Activated T-cell treated with anti-CD3 and anti-CD28 coated beads, Interleukin-2, amount 50 U/mL, for 48 hours (primary cell): ENCODE measurements at regions not wholly inside any gene's neighbourhood (a gene's known extent, or its start where the extent isn't known, plus 50 kb on each side); places are given as distances from the start of the nearest gene placed in this dataset.

Experiments
- DNase-seq, 2 experiments: peaks; one replicate each; pipeline ENCODE4 v3.0.0-alpha.2; 2020

GRCh38 chr2:238963161-238963970 lies 115.5 kb downstream of the TWIST2 start:
- no peak for DNase-seq

- DNase-seq = no peak
Observed at GRCh38 chr2:238963971-238964328, 116.1 kb downstream of the TWIST2 start.

GRCh38 chr2:238964544-238965067 lies 116.7 kb downstream of the TWIST2 start:
- no peak for DNase-seq

- no peak for DNase-seq
Observed at GRCh38 chr2:238965371-238966071, 117.6 kb downstream of the TWIST2 start.

- DNase-seq = no peak
Observed at GRCh38 chr2:238966072-238966937, 118.4 kb downstream of the TWIST2 start.

GRCh38 chr2:238967031-238967977 lies 119.4 kb downstream of the TWIST2 start:
- DNase-seq = no peak

GRCh38 chr2:238967978-238968360 lies 120.1 kb downstream of the TWIST2 start:
- DNase-seq = no peak

GRCh38 chr2:238968616-238969384 lies 120.9 kb downstream of the TWIST2 start:
- DNase-seq = no peak

- no peak for DNase-seq
Observed at GRCh38 chr2:238969857-238970256, 122.0 kb downstream of the TWIST2 start.

GRCh38 chr2:238970553-238971081 lies 122.7 kb downstream of the TWIST2 start:
- peak; percentile 61 to 66 for DNase-seq

- no peak for DNase-seq
Observed at GRCh38 chr2:238971318-238972145, 123.6 kb downstream of the TWIST2 start.

- DNase-seq = no peak
Observed at GRCh38 chr2:238972146-238972445, 124.2 kb downstream of the TWIST2 start.

GRCh38 chr2:238973038-238973739 lies 125.3 kb downstream of the TWIST2 start:
- DNase-seq = no peak

GRCh38 chr2:238974081-238974480 lies 126.2 kb downstream of the TWIST2 start:
- no peak for DNase-seq

- DNase-seq = no peak
Observed at GRCh38 chr2:238974501-238975166, 126.7 kb downstream of the TWIST2 start.

GRCh38 chr2:238975408-238975807 lies 127.5 kb downstream of the TWIST2 start:
- DNase-seq = no peak

GRCh38 chr2:238978497-238978896 lies 130.6 kb downstream of the TWIST2 start:
- no peak for DNase-seq

GRCh38 chr2:238979636-238980035 lies 131.8 kb downstream of the TWIST2 start:
- DNase-seq = no peak
